Hepatocyte (in vitro differentiated cells): ENCODE measurements at regions not wholly inside any gene's neighbourhood (a gene's known extent, or its start where the extent isn't known, plus 50 kb on each side); places are given as distances from the start of the nearest gene placed in this dataset.

Experiments
- EZH2 ChIP-seq: fragments of 200-600 bp; sonication (generic); IDR thresholded peaks from 2 replicates; pipeline ENCODE4 v1.6.1; 2016; ENCODE audit warnings: antibody characterized with exemption, mild to moderate bottlenecking, borderline replicate concordance
- EZH2phosphoT487 ChIP-seq: fragments of 200-600 bp; sonication (generic); IDR thresholded peaks from one replicate; pipeline ENCODE4 v1.6.1; 2018; ENCODE audit warnings: antibody characterized with exemption, mild to moderate bottlenecking, low read depth, moderate library complexity; ENCODE audit not compliant: unreplicated experiment, severe bottlenecking
- TF ChIP-seq, protein P1 (sequence below): fragments of 200-600 bp; sonication (generic); IDR thresholded peaks from 2 replicates; pipeline ENCODE4 v1.5.1; 2016; ENCODE audit warnings: antibody characterized with exemption, mild to moderate bottlenecking; ENCODE audit not compliant: poor library complexity

DNA sequence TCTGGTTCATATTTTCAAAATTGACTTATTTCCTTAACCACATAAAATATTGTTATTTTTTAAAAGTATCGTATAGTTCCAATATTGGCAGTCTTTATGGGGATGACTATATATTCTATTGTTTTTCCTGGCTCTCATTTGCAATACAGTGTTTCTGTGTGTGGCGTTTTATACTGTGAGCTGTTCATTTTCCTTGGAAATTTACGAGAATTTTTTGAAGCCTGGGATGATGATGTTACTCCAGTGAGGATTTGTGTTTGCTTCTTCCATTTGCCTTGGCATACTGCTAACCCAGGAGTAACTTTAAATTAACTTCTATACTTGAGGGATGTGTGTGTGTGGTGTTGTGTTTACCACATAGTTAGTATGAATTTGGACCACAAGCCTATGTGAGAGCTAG, 95.2 kb downstream of the NR1D2 start:
- TF ChIP-seq EZH2 (no peak), EZH2phosphoT487 (no peak)
- TF ChIP-seq, protein P1, sequence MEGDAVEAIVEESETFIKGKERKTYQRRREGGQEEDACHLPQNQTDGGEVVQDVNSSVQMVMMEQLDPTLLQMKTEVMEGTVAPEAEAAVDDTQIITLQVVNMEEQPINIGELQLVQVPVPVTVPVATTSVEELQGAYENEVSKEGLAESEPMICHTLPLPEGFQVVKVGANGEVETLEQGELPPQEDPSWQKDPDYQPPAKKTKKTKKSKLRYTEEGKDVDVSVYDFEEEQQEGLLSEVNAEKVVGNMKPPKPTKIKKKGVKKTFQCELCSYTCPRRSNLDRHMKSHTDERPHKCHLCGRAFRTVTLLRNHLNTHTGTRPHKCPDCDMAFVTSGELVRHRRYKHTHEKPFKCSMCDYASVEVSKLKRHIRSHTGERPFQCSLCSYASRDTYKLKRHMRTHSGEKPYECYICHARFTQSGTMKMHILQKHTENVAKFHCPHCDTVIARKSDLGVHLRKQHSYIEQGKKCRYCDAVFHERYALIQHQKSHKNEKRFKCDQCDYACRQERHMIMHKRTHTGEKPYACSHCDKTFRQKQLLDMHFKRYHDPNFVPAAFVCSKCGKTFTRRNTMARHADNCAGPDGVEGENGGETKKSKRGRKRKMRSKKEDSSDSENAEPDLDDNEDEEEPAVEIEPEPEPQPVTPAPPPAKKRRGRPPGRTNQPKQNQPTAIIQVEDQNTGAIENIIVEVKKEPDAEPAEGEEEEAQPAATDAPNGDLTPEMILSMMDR: no peak
